HL-60 (cell line): ENCODE measurements at regions not wholly inside any gene's neighbourhood (a gene's known extent, or its start where the extent isn't known, plus 50 kb on each side); places are given as distances from the start of the nearest gene placed in this dataset.

Experiments used
- POLR2AphosphoS5 ChIP-seq: IDR thresholded peaks from 2 replicates; pipeline ENCODE4 v1.6.1; 2012; ENCODE audit warnings: low read depth
- TF ChIP-seq, protein P1 (sequence below): IDR thresholded peaks from one replicate; pipeline ENCODE4 v1.5.1; 2011; ENCODE audit warnings: low read length, control low read depth, inconsistent platforms; ENCODE audit not compliant: insufficient read depth
- TF ChIP-seq, protein P2 (sequence below): IDR thresholded peaks from 2 replicates; pipeline ENCODE4 v1.6.1; 2012; ENCODE audit warnings: low read depth; ENCODE audit not compliant: insufficient replicate concordance

DNA sequence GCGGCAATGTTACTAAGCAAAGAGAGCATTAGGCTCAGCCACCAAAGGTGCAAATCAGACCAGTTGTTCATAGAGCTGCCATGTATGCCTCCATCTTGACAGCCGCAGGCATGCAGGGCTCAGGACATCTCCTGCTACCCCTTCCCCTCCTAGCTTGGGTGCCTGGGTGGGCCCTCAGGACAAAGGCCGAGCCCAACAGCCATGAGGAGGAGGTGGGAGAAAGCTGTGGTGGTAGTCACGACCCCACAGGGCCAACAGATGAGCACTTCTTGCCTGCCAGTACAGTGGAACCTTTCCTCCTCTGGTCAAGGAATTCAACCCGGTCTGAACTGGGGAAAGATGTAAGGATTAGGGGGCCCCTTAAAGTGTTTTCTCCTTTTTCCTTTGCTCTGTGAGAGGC lies 386.4 kb upstream of the SLITRK6 start:
- TF ChIP-seq, protein P1, sequence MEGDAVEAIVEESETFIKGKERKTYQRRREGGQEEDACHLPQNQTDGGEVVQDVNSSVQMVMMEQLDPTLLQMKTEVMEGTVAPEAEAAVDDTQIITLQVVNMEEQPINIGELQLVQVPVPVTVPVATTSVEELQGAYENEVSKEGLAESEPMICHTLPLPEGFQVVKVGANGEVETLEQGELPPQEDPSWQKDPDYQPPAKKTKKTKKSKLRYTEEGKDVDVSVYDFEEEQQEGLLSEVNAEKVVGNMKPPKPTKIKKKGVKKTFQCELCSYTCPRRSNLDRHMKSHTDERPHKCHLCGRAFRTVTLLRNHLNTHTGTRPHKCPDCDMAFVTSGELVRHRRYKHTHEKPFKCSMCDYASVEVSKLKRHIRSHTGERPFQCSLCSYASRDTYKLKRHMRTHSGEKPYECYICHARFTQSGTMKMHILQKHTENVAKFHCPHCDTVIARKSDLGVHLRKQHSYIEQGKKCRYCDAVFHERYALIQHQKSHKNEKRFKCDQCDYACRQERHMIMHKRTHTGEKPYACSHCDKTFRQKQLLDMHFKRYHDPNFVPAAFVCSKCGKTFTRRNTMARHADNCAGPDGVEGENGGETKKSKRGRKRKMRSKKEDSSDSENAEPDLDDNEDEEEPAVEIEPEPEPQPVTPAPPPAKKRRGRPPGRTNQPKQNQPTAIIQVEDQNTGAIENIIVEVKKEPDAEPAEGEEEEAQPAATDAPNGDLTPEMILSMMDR: no peak
- TF ChIP-seq POLR2AphosphoS5: no peak
- TF ChIP-seq, protein P2, sequence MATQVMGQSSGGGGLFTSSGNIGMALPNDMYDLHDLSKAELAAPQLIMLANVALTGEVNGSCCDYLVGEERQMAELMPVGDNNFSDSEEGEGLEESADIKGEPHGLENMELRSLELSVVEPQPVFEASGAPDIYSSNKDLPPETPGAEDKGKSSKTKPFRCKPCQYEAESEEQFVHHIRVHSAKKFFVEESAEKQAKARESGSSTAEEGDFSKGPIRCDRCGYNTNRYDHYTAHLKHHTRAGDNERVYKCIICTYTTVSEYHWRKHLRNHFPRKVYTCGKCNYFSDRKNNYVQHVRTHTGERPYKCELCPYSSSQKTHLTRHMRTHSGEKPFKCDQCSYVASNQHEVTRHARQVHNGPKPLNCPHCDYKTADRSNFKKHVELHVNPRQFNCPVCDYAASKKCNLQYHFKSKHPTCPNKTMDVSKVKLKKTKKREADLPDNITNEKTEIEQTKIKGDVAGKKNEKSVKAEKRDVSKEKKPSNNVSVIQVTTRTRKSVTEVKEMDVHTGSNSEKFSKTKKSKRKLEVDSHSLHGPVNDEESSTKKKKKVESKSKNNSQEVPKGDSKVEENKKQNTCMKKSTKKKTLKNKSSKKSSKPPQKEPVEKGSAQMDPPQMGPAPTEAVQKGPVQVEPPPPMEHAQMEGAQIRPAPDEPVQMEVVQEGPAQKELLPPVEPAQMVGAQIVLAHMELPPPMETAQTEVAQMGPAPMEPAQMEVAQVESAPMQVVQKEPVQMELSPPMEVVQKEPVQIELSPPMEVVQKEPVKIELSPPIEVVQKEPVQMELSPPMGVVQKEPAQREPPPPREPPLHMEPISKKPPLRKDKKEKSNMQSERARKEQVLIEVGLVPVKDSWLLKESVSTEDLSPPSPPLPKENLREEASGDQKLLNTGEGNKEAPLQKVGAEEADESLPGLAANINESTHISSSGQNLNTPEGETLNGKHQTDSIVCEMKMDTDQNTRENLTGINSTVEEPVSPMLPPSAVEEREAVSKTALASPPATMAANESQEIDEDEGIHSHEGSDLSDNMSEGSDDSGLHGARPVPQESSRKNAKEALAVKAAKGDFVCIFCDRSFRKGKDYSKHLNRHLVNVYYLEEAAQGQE: no peak
